ENCODE measurements at regions not wholly inside any gene's neighbourhood (a gene's known extent, or its start where the extent isn't known, plus 50 kb on each side); places are given as distances from the start of the nearest gene placed in this dataset.

DNA sequence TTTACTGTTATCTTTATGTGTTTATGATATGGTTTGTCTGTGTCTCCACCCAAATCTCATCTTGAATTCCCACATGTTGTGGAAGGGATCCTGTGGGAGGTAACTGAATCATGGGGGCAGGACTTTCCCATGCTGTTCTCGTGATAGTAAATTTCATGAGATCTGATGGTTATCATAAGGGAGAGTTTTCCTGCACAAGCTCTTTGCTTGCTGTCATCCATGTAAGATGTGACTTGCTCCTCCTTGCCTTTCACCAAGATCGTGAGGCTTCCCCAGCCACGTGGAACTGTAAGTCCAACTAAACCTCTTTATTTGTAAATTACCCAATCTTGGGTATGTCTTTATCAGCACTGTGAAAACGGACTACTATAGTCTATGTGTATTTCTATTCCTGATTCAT lies 539.0 kb downstream of the ARL4A start:
- Histone ChIP-seq H3K27me3 (ENCODE audit: control insufficient read depth in 2 of 2, insufficient read depth in 2 of 2, low read length in 2 of 2) (no peaks in the 10 kb centered on the region), H3K27ac (ENCODE audit: low read depth, low read length) (no peak overlapping the region), H3K4me3 (ENCODE audit: low read length) (no peak overlapping the region), H3K4me1 (ENCODE audit: control insufficient read depth in 2 of 2, insufficient read depth in 2 of 2, low read length in 2 of 2) (no peaks in the 10 kb centered on the region), H3K9me3 (ENCODE audit: control insufficient read depth in 2 of 3, low read length in 3 of 3) (no peaks in the 10 kb centered on the region), H3K36me3 (ENCODE audit: control insufficient read depth in 2 of 3, insufficient read depth in 3 of 3, low read length in 3 of 3) (no peaks in the 10 kb centered on the region)
- CTCF ChIA-PET: no interaction called here
- Mint-ChIP-seq H3K27ac (no peak overlapping the region), H3K27me3 (peaks cover 0 to 7% (median 0%) of the 10 kb centered on the region in 5 donors), H3K9me3 (peaks cover 0 to 2% (median 0%) of the 10 kb centered on the region in 11 donors), H3K4me1 (no peaks in the 10 kb centered on the region), H3K36me3 (no peaks in the 10 kb centered on the region), H3K4me3 (no peak overlapping the region)
- intact Hi-C loops (cut with micrococcal nuclease): no loop called here
- DNase-seq: no peak
- ATAC-seq: no peak
- POLR2A ChIA-PET: no interaction called here

DNA sequence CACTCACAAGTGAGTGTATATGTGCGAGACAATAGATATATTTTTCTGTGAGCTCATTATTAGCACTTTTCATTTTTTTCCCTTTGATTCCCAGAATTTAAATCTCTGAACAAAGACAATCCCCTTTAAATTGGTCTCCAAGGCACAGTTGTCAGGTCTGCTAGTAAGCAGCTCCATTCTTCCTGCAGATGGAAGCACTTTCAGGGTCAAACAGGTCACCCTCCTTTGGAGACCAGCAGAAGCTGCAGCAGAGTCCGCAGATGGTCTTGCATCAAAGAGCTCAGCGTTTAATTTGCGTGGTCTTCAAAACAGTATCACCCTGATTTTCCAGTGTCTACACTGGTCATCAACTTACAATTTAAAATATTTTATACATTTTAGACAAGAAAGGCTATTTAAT lies 543.8 kb downstream of the ARL4A start:
- Histone ChIP-seq H3K27ac (ENCODE audit: low read depth, low read length) (no peak overlapping the region), H3K4me1 (ENCODE audit: control insufficient read depth in 2 of 2, insufficient read depth in 2 of 2, low read length in 2 of 2) (no peaks in the 10 kb centered on the region), H3K9me3 (ENCODE audit: control insufficient read depth in 2 of 3, low read length in 3 of 3) (no peaks in the 10 kb centered on the region), H3K27me3 (ENCODE audit: control insufficient read depth in 2 of 2, insufficient read depth in 2 of 2, low read length in 2 of 2) (no peaks in the 10 kb centered on the region), H3K4me3 (ENCODE audit: low read length) (no peak overlapping the region), H3K36me3 (ENCODE audit: control insufficient read depth in 2 of 3, insufficient read depth in 3 of 3, low read length in 3 of 3) (no peaks in the 10 kb centered on the region)
- ChIA-PET POLR2A (no interaction called here), CTCF (no interaction called here)
- Mint-ChIP-seq H3K27me3 (peaks cover 0 to 16% (median 4%) of the 10 kb centered on the region in 5 donors), H3K9me3 (peaks cover 0 to 2% (median 0%) of the 10 kb centered on the region in 11 donors), H3K36me3 (no peaks in the 10 kb centered on the region), H3K27ac (no peak overlapping the region), H3K4me1 (no peaks in the 10 kb centered on the region), H3K4me3 (no peak overlapping the region)
- DNase-seq: no peak
- intact Hi-C loops (cut with micrococcal nuclease): no loop called here
- no peak for ATAC-seq

DNA sequence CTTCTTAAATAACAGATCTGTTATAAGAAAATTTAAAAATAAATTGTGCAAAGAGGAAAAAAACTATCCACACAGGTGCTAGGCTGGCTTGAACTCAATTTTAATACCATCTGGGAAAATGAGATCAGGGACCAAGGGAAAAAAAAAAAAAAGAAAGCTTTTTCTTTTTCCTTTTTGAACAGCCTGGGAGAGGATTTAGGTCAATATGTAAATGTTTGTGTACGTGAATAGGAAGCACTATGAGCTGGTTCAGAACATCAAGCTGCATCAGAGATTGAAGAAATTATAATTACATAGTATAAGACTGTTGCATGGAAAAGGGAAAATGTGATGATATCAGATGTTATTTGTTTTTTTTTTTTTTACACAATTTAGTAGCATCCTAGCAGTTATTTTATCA lies 548.0 kb downstream of the ARL4A start:
- no peaks in the 10 kb centered on the region for H3K36me3 ChIP-seq (ENCODE audit: control insufficient read depth in 2 of 3, insufficient read depth in 3 of 3, low read length in 3 of 3)
- DNase-seq (no peak), ATAC-seq (no peak)
- H3K9me3 ChIP-seq (ENCODE audit: control insufficient read depth in 2 of 3, low read length in 3 of 3): no peaks in the 10 kb centered on the region
- ChIA-PET CTCF (no interaction called here), POLR2A (no interaction called here)
- no peaks in the 10 kb centered on the region for H3K4me1 ChIP-seq (ENCODE audit: control insufficient read depth in 2 of 2, insufficient read depth in 2 of 2, low read length in 2 of 2)
- Mint-ChIP-seq H3K4me3 (no peak overlapping the region), H3K4me1 (no peaks in the 10 kb centered on the region), H3K9me3 (no peaks in the 10 kb centered on the region), H3K27me3 (peaks cover 0 to 20% (median 4%) of the 10 kb centered on the region in 5 donors), H3K27ac (no peak overlapping the region), H3K36me3 (no peaks in the 10 kb centered on the region)
- no peak overlapping the region for H3K27ac ChIP-seq (ENCODE audit: low read depth, low read length)
- no peak overlapping the region for H3K4me3 ChIP-seq (ENCODE audit: low read length)
- H3K27me3 ChIP-seq (ENCODE audit: control insufficient read depth in 2 of 2, insufficient read depth in 2 of 2, low read length in 2 of 2): no peaks in the 10 kb centered on the region
- intact Hi-C loops (cut with micrococcal nuclease): no loop called here

DNA sequence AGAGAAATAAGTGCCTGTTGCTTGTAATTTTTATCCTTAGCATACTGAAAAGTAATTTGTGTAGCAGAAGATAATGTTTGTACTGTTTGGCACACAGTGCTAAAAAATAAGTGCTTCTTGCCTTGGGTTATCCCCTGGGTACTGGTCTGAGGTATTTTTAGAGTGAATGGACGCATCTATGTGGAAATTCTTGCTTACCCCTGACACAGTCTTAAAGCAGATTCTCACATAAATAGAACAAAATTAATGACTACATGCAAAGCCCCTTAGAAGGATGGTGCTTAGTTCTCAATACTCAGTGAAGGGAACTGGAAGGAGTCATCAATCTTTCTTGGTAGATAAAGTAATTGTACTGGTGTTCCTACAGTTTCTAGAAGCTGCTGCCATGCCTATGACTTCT lies 548.6 kb downstream of the ARL4A start:
- H3K4me1 ChIP-seq (ENCODE audit: control insufficient read depth in 2 of 2, insufficient read depth in 2 of 2, low read length in 2 of 2): no peaks in the 10 kb centered on the region
- ChIA-PET CTCF (no interaction called here), POLR2A (no interaction called here)
- H3K27me3 Mint-ChIP-seq: peaks cover 0 to 20% (median 4%) of the 10 kb centered on the region in 5 donors
- intact Hi-C loops (cut with micrococcal nuclease): no loop called here
- DNase-seq (no peak), ATAC-seq (no peak)
- H3K9me3 ChIP-seq (ENCODE audit: control insufficient read depth in 2 of 3, low read length in 3 of 3): no peaks in the 10 kb centered on the region
- no peaks in the 10 kb centered on the region for H3K36me3 ChIP-seq (ENCODE audit: control insufficient read depth in 2 of 3, insufficient read depth in 3 of 3, low read length in 3 of 3)
- no peak overlapping the region for H3K27ac ChIP-seq (ENCODE audit: low read depth, low read length)
- no peaks in the 10 kb centered on the region for H3K4me1 Mint-ChIP-seq
- no peak overlapping the region for H3K4me3 Mint-ChIP-seq
- no peaks in the 10 kb centered on the region for H3K27me3 ChIP-seq (ENCODE audit: control insufficient read depth in 2 of 2, insufficient read depth in 2 of 2, low read length in 2 of 2)
- H3K9me3 Mint-ChIP-seq: no peaks in the 10 kb centered on the region
- H3K27ac Mint-ChIP-seq: no peak overlapping the region
- no peaks in the 10 kb centered on the region for H3K36me3 Mint-ChIP-seq
- H3K4me3 ChIP-seq (ENCODE audit: low read length): no peak overlapping the region

DNA sequence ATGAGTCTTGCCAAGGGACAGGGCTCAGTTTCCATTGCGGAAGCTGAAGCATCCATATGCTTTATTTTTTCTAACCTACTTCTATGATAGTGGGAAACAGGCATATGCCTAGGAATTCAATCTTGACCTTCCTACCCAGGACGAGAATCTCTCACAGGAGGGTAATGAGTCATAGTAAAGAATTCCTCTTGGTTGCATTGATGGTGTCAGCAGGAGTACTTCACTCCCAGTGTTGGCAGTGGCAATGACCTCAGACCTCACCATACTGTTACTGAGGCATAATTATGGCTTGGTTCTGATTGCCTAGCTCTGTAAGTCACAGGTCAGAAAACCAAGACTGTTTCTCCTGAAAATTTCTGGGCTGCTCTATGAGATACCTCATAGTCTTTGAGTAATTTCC lies 552.9 kb downstream of the ARL4A start:
- Mint-ChIP-seq H3K27me3 (peaks cover 0 to 14% (median 0%) of the 10 kb centered on the region in 5 donors), H3K27ac (no peak overlapping the region), H3K36me3 (no peaks in the 10 kb centered on the region), H3K4me3 (no peak overlapping the region), H3K4me1 (no peaks in the 10 kb centered on the region), H3K9me3 (no peaks in the 10 kb centered on the region)
- CTCF ChIA-PET: no interaction called here
- DNase-seq: no peak
- H3K4me3 ChIP-seq (ENCODE audit: low read length): no peak overlapping the region
- H3K9me3 ChIP-seq (ENCODE audit: control insufficient read depth in 2 of 3, low read length in 3 of 3): no peaks in the 10 kb centered on the region
- no peaks in the 10 kb centered on the region for H3K27me3 ChIP-seq (ENCODE audit: control insufficient read depth in 2 of 2, insufficient read depth in 2 of 2, low read length in 2 of 2)
- no peak overlapping the region for H3K27ac ChIP-seq (ENCODE audit: low read depth, low read length)
- no peaks in the 10 kb centered on the region for H3K36me3 ChIP-seq (ENCODE audit: control insufficient read depth in 2 of 3, insufficient read depth in 3 of 3, low read length in 3 of 3)
- no peak for ATAC-seq
- POLR2A ChIA-PET: no interaction called here
- intact Hi-C loops (cut with micrococcal nuclease): no loop called here
- H3K4me1 ChIP-seq (ENCODE audit: control insufficient read depth in 2 of 2, insufficient read depth in 2 of 2, low read length in 2 of 2): no peaks in the 10 kb centered on the region

DNA sequence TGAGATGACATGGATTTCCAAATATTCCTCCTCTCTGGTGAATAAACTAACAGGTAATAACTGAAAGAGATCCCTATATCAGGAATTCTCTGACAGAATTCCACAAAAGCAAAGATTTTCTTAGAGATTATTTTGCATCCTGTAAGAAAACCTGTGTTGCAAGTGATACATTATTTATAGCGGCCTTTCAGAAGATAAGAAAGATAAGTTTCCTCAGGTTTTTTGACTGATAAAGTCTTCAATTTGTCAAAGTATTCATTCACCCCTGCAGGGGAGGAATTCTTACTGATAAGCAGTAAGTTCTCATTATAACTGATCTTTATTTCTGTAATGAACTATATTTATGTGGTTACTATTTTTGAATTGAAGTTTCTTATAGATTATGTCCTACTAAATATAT lies 554.0 kb downstream of the ARL4A start:
- DNase-seq (no peak), ATAC-seq (no peak)
- ChIA-PET POLR2A (no interaction called here), CTCF (no interaction called here)
- no peaks in the 10 kb centered on the region for H3K27me3 ChIP-seq (ENCODE audit: control insufficient read depth in 2 of 2, insufficient read depth in 2 of 2, low read length in 2 of 2)
- H3K27me3 Mint-ChIP-seq: peaks cover 0 to 14% (median 6%) of the 10 kb centered on the region in 5 donors
- H3K9me3 Mint-ChIP-seq: peaks cover 0 to 1% (median 0%) of the 10 kb centered on the region in 11 donors
- H3K9me3 ChIP-seq (ENCODE audit: control insufficient read depth in 2 of 3, low read length in 3 of 3): no peaks in the 10 kb centered on the region
- no peaks in the 10 kb centered on the region for H3K4me1 ChIP-seq (ENCODE audit: control insufficient read depth in 2 of 2, insufficient read depth in 2 of 2, low read length in 2 of 2)
- no peak overlapping the region for H3K27ac Mint-ChIP-seq
- intact Hi-C loops (cut with micrococcal nuclease): no loop called here
- H3K36me3 ChIP-seq (ENCODE audit: control insufficient read depth in 2 of 3, insufficient read depth in 3 of 3, low read length in 3 of 3): no peaks in the 10 kb centered on the region
- no peak overlapping the region for H3K4me3 Mint-ChIP-seq
- no peaks in the 10 kb centered on the region for H3K36me3 Mint-ChIP-seq
- no peak overlapping the region for H3K27ac ChIP-seq (ENCODE audit: low read depth, low read length)
- H3K4me3 ChIP-seq (ENCODE audit: low read length): no peak overlapping the region
- no peaks in the 10 kb centered on the region for H3K4me1 Mint-ChIP-seq

DNA sequence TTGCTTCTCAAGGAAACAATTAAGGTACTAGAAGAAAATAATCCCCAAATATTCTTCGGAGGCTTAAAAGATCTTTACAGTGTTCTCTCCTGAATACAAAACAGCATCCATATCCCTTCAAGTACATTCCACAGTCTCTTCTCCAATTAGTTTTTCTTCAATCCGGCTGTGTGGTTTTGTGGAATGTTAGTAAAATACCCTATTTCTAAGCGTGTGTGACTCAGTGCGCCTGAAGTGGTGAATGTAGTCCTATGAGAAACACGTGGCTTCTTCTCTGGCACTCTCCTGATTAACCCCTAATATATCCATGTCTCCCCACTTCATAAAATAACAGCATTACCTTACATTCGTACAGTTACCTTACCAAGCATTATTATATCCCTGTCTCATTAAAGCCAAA lies 570.2 kb downstream of the ARL4A start:
- Mint-ChIP-seq H3K9me3 (no peaks in the 10 kb centered on the region), H3K36me3 (no peaks in the 10 kb centered on the region), H3K27ac (no peak overlapping the region), H3K4me3 (no peak overlapping the region), H3K4me1 (no peaks in the 10 kb centered on the region), H3K27me3 (peaks cover 0 to 20% (median 0%) of the 10 kb centered on the region in 5 donors)
- ATAC-seq (no peak), DNase-seq (no peak)
- intact Hi-C loops (cut with micrococcal nuclease): no loop called here
- no peaks in the 10 kb centered on the region for H3K27me3 ChIP-seq (ENCODE audit: control insufficient read depth in 2 of 2, insufficient read depth in 2 of 2, low read length in 2 of 2)
- POLR2A ChIA-PET: no interaction called here
- H3K4me1 ChIP-seq (ENCODE audit: control insufficient read depth in 2 of 2, insufficient read depth in 2 of 2, low read length in 2 of 2): no peaks in the 10 kb centered on the region
- no peak overlapping the region for H3K27ac ChIP-seq (ENCODE audit: low read depth, low read length)
- H3K9me3 ChIP-seq (ENCODE audit: control insufficient read depth in 2 of 3, low read length in 3 of 3): no peaks in the 10 kb centered on the region
- no peaks in the 10 kb centered on the region for H3K36me3 ChIP-seq (ENCODE audit: control insufficient read depth in 2 of 3, insufficient read depth in 3 of 3, low read length in 3 of 3)
- CTCF ChIA-PET: no interaction called here
- no peak overlapping the region for H3K4me3 ChIP-seq (ENCODE audit: low read length)
